Hematopoietic multipotent progenitor cell treated with erythropoietin and hydrocortisone succinate and interleukin-3 and kit ligand, for 4 days (in vitro differentiated cells): ENCODE measurements at regions not wholly inside any gene's neighbourhood (a gene's known extent, or its start where the extent isn't known, plus 50 kb on each side); places are given as distances from the start of the nearest gene placed in this dataset.

Experiments used
- DNase-seq: peaks from one replicate; pipeline ENCODE4 v3.0.0-alpha.2; 2015

- DNase-seq, result peak; percentile 34
Measured at GRCh38 chr15:38864122-38864521, 299.5 kb upstream of the RASGRP1 start.

- no peak for DNase-seq
Measured at GRCh38 chr15:38864827-38865581, 300.4 kb upstream of the RASGRP1 start.

- no peak for DNase-seq
Measured at GRCh38 chr15:38867556-38867955, 302.9 kb upstream of the RASGRP1 start.

- DNase-seq, result no peak
Measured at GRCh38 chr15:38868326-38869114, 303.9 kb upstream of the RASGRP1 start.

- no peak for DNase-seq
Measured at GRCh38 chr15:38871638-38872037, 307.0 kb upstream of the RASGRP1 start.

- no peak for DNase-seq
Measured at GRCh38 chr15:38872732-38873131, 308.1 kb upstream of the RASGRP1 start.

- DNase-seq, result no peak
Measured at GRCh38 chr15:38873158-38873557, 308.5 kb upstream of the RASGRP1 start.

- DNase-seq, result no peak
Measured at GRCh38 chr15:38874464-38874863, 309.9 kb upstream of the RASGRP1 start.

GRCh38 chr15:38876211-38876610, 311.6 kb upstream of the RASGRP1 start:
- DNase-seq, result no peak

- no peak for DNase-seq
Measured at GRCh38 chr15:38876621-38877020, 312.0 kb upstream of the RASGRP1 start.

GRCh38 chr15:38877471-38877870, 312.9 kb upstream of the RASGRP1 start:
- no peak for DNase-seq

GRCh38 chr15:38878026-38878425, 313.4 kb upstream of the RASGRP1 start:
- no peak for DNase-seq

GRCh38 chr15:38878926-38879325, 314.3 kb upstream of the RASGRP1 start:
- no peak for DNase-seq

- no peak for DNase-seq
Measured at GRCh38 chr15:38879909-38880471, 315.4 kb upstream of the RASGRP1 start.

GRCh38 chr15:38882221-38882620, 317.6 kb upstream of the RASGRP1 start:
- no peak for DNase-seq

- DNase-seq, result peak; percentile 67
Measured at GRCh38 chr15:38883987-38884386, 319.4 kb upstream of the RASGRP1 start.

GRCh38 chr15:38885001-38885400, 320.4 kb upstream of the RASGRP1 start:
- DNase-seq, result no peak

- no peak for DNase-seq
Measured at GRCh38 chr15:38885471-38885952, 320.9 kb upstream of the RASGRP1 start.

- DNase-seq, result peak; percentile 27
Measured at GRCh38 chr15:38886315-38887163, 321.9 kb upstream of the RASGRP1 start.

- no peak for DNase-seq
Measured at GRCh38 chr15:38888701-38889221, 324.1 kb upstream of the RASGRP1 start.

GRCh38 chr15:38890194-38890593, 325.6 kb upstream of the RASGRP1 start:
- DNase-seq, result no peak

- DNase-seq, result no peak
Measured at GRCh38 chr15:38893925-38894242, 329.3 kb upstream of the RASGRP1 start.
